ENCODE measurements at regions not wholly inside any gene's neighbourhood (a gene's known extent, or its start where the extent isn't known, plus 50 kb on each side); places are given as distances from the start of the nearest gene placed in this dataset.

GRCh38 chr3:28826840-28827239 is 454.0 kb upstream of the RBMS3 start:
- no peaks in the 10 kb centered on the region for H3K79me2 ChIP-seq (replicated peaks; ENCODE audit: insufficient read depth)
- H3K27me3 ChIP-seq (ENCODE audit: insufficient read depth): no peaks in the 10 kb centered on the region
- H3K4me2 ChIP-seq: no peak overlapping the region
- no peak overlapping the region for H3K27ac Mint-ChIP-seq
- peaks cover 4% of the 10 kb centered on the region; the same call in 2 of the 3 replicates for H3K36me3 Mint-ChIP-seq (ENCODE audit: low read depth)
- H3K36me3 ChIP-seq (ENCODE audit: insufficient read depth): no peaks in the 10 kb centered on the region
- ATAC-seq (no peak), DNase-seq (ENCODE audit: low spot score) (no peak)
- H2AFZ ChIP-seq: no peak overlapping the region
- H4K20me1 ChIP-seq (replicated peaks; ENCODE audit: insufficient read depth): no peaks in the 10 kb centered on the region
- no peaks in the 10 kb centered on the region; the same call in 1 of the 2 replicates for H3K4me1 ChIP-seq (ENCODE audit: insufficient read depth)
- no peak overlapping the region for H3K4me3 ChIP-seq
- TF ChIP-seq ZNF331 (CRISPR knock-in tag; IDR thresholded peaks at IDR 0.05; ENCODE audit: low read depth): no peak
- TF ChIP-seq STAT1 (IDR thresholded peaks at IDR 0.05; ENCODE audit: unreplicated experiment): no peak
- peaks cover 10% of the 10 kb centered on the region; the same call in 2 of the 3 replicates for H3K9me3 Mint-ChIP-seq
- no peaks in the 10 kb centered on the region for H3K9me2 ChIP-seq (ENCODE audit: insufficient read depth)
- no peaks in the 10 kb centered on the region for H3F3A ChIP-seq (replicated peaks; ENCODE audit: low read depth)
- no peak overlapping the region for H3K27ac ChIP-seq (ENCODE audit: low read depth)
- H3K4me3 Mint-ChIP-seq: no peak overlapping the region
- no peaks in the 10 kb centered on the region for H3K4me1 Mint-ChIP-seq
- H3K27me3 Mint-ChIP-seq (ENCODE audit: insufficient read depth, low read depth, poor library complexity): no peaks in the 10 kb centered on the region

- Histone ChIP-seq H4K20me1 (replicated peaks; ENCODE audit: insufficient read depth) (no peaks in the 10 kb centered on the region), H3F3A (replicated peaks; ENCODE audit: low read depth) (no peaks in the 10 kb centered on the region), H3K4me3 (no peak overlapping the region), H3K4me2 (no peak overlapping the region), H2AFZ (no peak overlapping the region), H3K27ac (ENCODE audit: low read depth) (no peak overlapping the region), H3K36me3 (ENCODE audit: insufficient read depth) (no peaks in the 10 kb centered on the region), H3K27me3 (ENCODE audit: insufficient read depth) (no peaks in the 10 kb centered on the region), H3K79me2 (replicated peaks; ENCODE audit: insufficient read depth) (no peaks in the 10 kb centered on the region), H3K4me1 (ENCODE audit: insufficient read depth) (no peaks in the 10 kb centered on the region), H3K9me2 (ENCODE audit: insufficient read depth) (0 out of 2 replicates have a peak, but pooled peaks cover 4% of the 10 kb centered on the region)
- Mint-ChIP-seq H3K4me1 (peaks cover 28% of the 10 kb centered on the region), H3K4me3 (no peak overlapping the region), H3K9me3 (peaks cover 11% of the 10 kb centered on the region; the same call in 2 of the 3 replicates), H3K27me3 (ENCODE audit: insufficient read depth, low read depth, poor library complexity) (peaks cover 1% of the 10 kb centered on the region), H3K36me3 (ENCODE audit: low read depth) (peaks cover 4% of the 10 kb centered on the region; the same call in 2 of the 3 replicates), H3K27ac (no peak overlapping the region)
- ATAC-seq (peak; percentile 62), DNase-seq (ENCODE audit: low spot score) (peak; percentile 13)
- TF ChIP-seq JUNB (IDR thresholded peaks at IDR 0.05; ENCODE audit: unreplicated experiment) (no peak), EZH2phosphoT487 (IDR thresholded peaks at IDR 0.05; ENCODE audit: unreplicated experiment) (no peak), REST (IDR thresholded peaks at IDR 0.05; ENCODE audit: unreplicated experiment) (no peak), POLR2AphosphoS5 (IDR thresholded peaks at IDR 0.05; ENCODE audit: low read depth) (no peak), CTCF (conservative IDR thresholded peaks at IDR 0.05; ENCODE audit: low read depth in 2 of 2) (no peak), ZNF462 (CRISPR knock-in tag; IDR thresholded peaks at IDR 0.05) (no peak), NANOG (IDR thresholded peaks at IDR 0.05; ENCODE audit: borderline replicate concordance) (no peak), ETS1 (IDR thresholded peaks at IDR 0.05) (no peak)
Observed at GRCh38 chr3:28835249-28835648, 445.6 kb upstream of the RBMS3 start.
